WTC11 (cell line): ENCODE measurements at regions not wholly inside any gene's neighbourhood (a gene's known extent, or its start where the extent isn't known, plus 50 kb on each side); places are given as distances from the start of the nearest gene placed in this dataset.

Experiments used
- ATAC-seq: fragments of 200-7000 bp; cut with Tn5 transposase; 2 replicates; pipeline ENCODE4 v1.10.0; 2021; ENCODE audit warnings: mild to moderate bottlenecking, moderate library complexity
- CTCF ChIA-PET: fragments of 300-600 bp; sonication (Branson Sonifier 250); formaldehyde crosslinking; loops from one replicate; lab custom pipeline; 2021; ENCODE audit warnings: antibody characterized with exemption; lab: Charles Lee
- POLR2A ChIA-PET: fragments of 350-600 bp; sonication (Branson Sonifier 250); formaldehyde crosslinking; loops from one replicate; lab custom pipeline; 2021; ENCODE audit warnings: antibody characterized with exemption; lab: Charles Lee
- DNase-seq: peaks from one replicate; pipeline ENCODE4 v3.0.0; 2021; ENCODE audit warnings: low spot score
- H3K27ac Mint-ChIP-seq: 2 replicates; pipeline ENCODE4 v1.8.0; 2021; ENCODE audit warnings: mixed read lengths
- H3K27me3 Mint-ChIP-seq: 2 replicates; pipeline ENCODE4 v1.8.0; 2021; ENCODE audit warnings: low read depth, mild to moderate bottlenecking, moderate library complexity, mixed read lengths
- H3K36me3 Mint-ChIP-seq: 2 replicates; pipeline ENCODE4 v1.8.0; 2021; ENCODE audit warnings: mixed read lengths
- H3K4me1 Mint-ChIP-seq: 2 replicates; pipeline ENCODE4 v1.8.0; 2022; ENCODE audit warnings: mixed read lengths
- H3K4me3 Mint-ChIP-seq: 2 replicates; pipeline ENCODE4 v1.8.0; 2021; ENCODE audit warnings: mild to moderate bottlenecking, moderate library complexity, mixed read lengths
- H3K9me3 Mint-ChIP-seq: 2 replicates; pipeline ENCODE4 v1.8.0; 2021; ENCODE audit warnings: mixed read lengths
- ELF4 ChIP-seq: sonication (generic); formaldehyde crosslinking; IDR thresholded peaks from 2 replicates; pipeline ENCODE4 v1.8.1; 2022; ENCODE audit warnings: low read depth, mild to moderate bottlenecking, moderate library complexity, missing genetic modification reagents
- ESRRA ChIP-seq: sonication (generic); formaldehyde crosslinking; IDR thresholded peaks from 2 replicates; pipeline ENCODE4 v1.8.1; 2022; ENCODE audit warnings: mild to moderate bottlenecking, missing genetic modification reagents, borderline replicate concordance
- FOXK1 ChIP-seq: sonication (generic); formaldehyde crosslinking; IDR thresholded peaks from 2 replicates; pipeline ENCODE4 v1.8.0; 2022; ENCODE audit warnings: mild to moderate bottlenecking, moderate library complexity, missing genetic modification reagents
- FOXP1 ChIP-seq: sonication (generic); formaldehyde crosslinking; IDR thresholded peaks from 2 replicates; pipeline ENCODE4 v1.8.0; 2022; ENCODE audit warnings: missing genetic modification reagents, mild to moderate bottlenecking, moderate library complexity, borderline replicate concordance
- MLX ChIP-seq: sonication (generic); formaldehyde crosslinking; IDR thresholded peaks from 2 replicates; pipeline ENCODE4 v1.8.1; 2023; ENCODE audit warnings: mild to moderate bottlenecking, missing genetic modification reagents, moderate library complexity
- OVOL2 ChIP-seq: fragments of 250-450 bp; sonication (Bioruptor Pico); IDR thresholded peaks from 2 replicates; pipeline ENCODE4 v1.9.0; 2021; ENCODE audit warnings: mild to moderate bottlenecking, borderline replicate concordance
- TF ChIP-seq, protein P1 (sequence below): sonication (generic); formaldehyde crosslinking; IDR thresholded peaks from 2 replicates; pipeline ENCODE4 v1.8.1; 2022; ENCODE audit warnings: low read depth, missing genetic modification reagents, borderline replicate concordance
- TF ChIP-seq, protein P2 (sequence below): sonication (generic); formaldehyde crosslinking; IDR thresholded peaks from 2 replicates; pipeline ENCODE4 v1.8.1; 2022; ENCODE audit warnings: low read depth, mild to moderate bottlenecking, moderate library complexity, missing genetic modification reagents, borderline replicate concordance
- TF ChIP-seq, protein P3 (sequence below): sonication (generic); formaldehyde crosslinking; IDR thresholded peaks from 2 replicates; pipeline ENCODE4 v1.8.1; 2023; ENCODE audit warnings: mild to moderate bottlenecking, missing genetic modification reagents
- TF ChIP-seq, protein P4 (sequence below): sonication (generic); formaldehyde crosslinking; IDR thresholded peaks from 2 replicates; pipeline ENCODE4 v1.8.0; 2022; ENCODE audit warnings: missing genetic modification reagents
- TF ChIP-seq, protein P5 (sequence below): fragments of 250-450 bp; sonication (Bioruptor Pico); IDR thresholded peaks from 2 replicates; pipeline ENCODE4 v1.9.0; 2021; ENCODE audit warnings: mild to moderate bottlenecking, borderline replicate concordance

GRCh38 chr2:4507661-4508060 is 804.3 kb downstream of the DCDC2C start:
- Mint-ChIP-seq H3K4me3 (no peak overlapping the region), H3K27ac (no peak overlapping the region), H3K4me1 (no peaks in the 10 kb centered on the region)
- CTCF ChIA-PET = no interaction called here
- DNase-seq = no peak
- no peak for TF ChIP-seq FOXK1 (CRISPR knock-in tag)
- TF ChIP-seq, protein P1, sequence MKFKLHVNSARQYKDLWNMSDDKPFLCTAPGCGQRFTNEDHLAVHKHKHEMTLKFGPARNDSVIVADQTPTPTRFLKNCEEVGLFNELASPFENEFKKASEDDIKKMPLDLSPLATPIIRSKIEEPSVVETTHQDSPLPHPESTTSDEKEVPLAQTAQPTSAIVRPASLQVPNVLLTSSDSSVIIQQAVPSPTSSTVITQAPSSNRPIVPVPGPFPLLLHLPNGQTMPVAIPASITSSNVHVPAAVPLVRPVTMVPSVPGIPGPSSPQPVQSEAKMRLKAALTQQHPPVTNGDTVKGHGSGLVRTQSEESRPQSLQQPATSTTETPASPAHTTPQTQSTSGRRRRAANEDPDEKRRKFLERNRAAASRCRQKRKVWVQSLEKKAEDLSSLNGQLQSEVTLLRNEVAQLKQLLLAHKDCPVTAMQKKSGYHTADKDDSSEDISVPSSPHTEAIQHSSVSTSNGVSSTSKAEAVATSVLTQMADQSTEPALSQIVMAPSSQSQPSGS = no peak
- no peak for TF ChIP-seq OVOL2 (CRISPR knock-in tag)
- TF ChIP-seq, protein P2, sequence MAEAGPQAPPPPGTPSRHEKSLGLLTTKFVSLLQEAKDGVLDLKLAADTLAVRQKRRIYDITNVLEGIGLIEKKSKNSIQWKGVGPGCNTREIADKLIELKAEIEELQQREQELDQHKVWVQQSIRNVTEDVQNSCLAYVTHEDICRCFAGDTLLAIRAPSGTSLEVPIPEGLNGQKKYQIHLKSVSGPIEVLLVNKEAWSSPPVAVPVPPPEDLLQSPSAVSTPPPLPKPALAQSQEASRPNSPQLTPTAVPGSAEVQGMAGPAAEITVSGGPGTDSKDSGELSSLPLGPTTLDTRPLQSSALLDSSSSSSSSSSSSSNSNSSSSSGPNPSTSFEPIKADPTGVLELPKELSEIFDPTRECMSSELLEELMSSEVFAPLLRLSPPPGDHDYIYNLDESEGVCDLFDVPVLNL (CRISPR knock-in tag) = no peak
- TF ChIP-seq, protein P3, sequence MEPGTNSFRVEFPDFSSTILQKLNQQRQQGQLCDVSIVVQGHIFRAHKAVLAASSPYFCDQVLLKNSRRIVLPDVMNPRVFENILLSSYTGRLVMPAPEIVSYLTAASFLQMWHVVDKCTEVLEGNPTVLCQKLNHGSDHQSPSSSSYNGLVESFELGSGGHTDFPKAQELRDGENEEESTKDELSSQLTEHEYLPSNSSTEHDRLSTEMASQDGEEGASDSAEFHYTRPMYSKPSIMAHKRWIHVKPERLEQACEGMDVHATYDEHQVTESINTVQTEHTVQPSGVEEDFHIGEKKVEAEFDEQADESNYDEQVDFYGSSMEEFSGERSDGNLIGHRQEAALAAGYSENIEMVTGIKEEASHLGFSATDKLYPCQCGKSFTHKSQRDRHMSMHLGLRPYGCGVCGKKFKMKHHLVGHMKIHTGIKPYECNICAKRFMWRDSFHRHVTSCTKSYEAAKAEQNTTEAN (CRISPR knock-in tag) = no peak
- TF ChIP-seq MLX (CRISPR knock-in tag) = no peak
- TF ChIP-seq ESRRA (CRISPR knock-in tag) = no peak
- TF ChIP-seq, all 79 proteins: peak for 0
- POLR2A ChIA-PET = no interaction called here
- Mint-ChIP-seq H3K9me3 (peaks cover 92% of the 10 kb centered on the region), H3K27me3 (peaks cover 8% of the 10 kb centered on the region; the same call in 1 of the 2 replicates), H3K36me3 (peaks cover 81% of the 10 kb centered on the region)
- no peak for ATAC-seq

GRCh38 chr2:4515871-4516761 is 812.7 kb downstream of the DCDC2C start:
- peaks cover 65% of the 10 kb centered on the region for H3K36me3 Mint-ChIP-seq
- H3K4me1 Mint-ChIP-seq = no peaks in the 10 kb centered on the region
- DNase-seq (no peak), ATAC-seq (no peak)
- POLR2A ChIA-PET = no interaction called here
- no peak for TF ChIP-seq ELF4 (CRISPR knock-in tag)
- TF ChIP-seq FOXP1 (CRISPR knock-in tag) = no peak
- TF ChIP-seq, protein P4, sequence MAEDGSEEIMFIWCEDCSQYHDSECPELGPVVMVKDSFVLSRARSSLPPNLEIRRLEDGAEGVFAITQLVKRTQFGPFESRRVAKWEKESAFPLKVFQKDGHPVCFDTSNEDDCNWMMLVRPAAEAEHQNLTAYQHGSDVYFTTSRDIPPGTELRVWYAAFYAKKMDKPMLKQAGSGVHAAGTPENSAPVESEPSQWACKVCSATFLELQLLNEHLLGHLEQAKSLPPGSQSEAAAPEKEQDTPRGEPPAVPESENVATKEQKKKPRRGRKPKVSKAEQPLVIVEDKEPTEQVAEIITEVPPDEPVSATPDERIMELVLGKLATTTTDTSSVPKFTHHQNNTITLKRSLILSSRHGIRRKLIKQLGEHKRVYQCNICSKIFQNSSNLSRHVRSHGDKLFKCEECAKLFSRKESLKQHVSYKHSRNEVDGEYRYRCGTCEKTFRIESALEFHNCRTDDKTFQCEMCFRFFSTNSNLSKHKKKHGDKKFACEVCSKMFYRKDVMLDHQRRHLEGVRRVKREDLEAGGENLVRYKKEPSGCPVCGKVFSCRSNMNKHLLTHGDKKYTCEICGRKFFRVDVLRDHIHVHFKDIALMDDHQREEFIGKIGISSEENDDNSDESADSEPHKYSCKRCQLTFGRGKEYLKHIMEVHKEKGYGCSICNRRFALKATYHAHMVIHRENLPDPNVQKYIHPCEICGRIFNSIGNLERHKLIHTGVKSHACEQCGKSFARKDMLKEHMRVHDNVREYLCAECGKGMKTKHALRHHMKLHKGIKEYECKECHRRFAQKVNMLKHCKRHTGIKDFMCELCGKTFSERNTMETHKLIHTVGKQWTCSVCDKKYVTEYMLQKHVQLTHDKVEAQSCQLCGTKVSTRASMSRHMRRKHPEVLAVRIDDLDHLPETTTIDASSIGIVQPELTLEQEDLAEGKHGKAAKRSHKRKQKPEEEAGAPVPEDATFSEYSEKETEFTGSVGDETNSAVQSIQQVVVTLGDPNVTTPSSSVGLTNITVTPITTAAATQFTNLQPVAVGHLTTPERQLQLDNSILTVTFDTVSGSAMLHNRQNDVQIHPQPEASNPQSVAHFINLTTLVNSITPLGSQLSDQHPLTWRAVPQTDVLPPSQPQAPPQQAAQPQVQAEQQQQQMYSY (CRISPR knock-in tag) = no peak
- TF ChIP-seq, protein P5, sequence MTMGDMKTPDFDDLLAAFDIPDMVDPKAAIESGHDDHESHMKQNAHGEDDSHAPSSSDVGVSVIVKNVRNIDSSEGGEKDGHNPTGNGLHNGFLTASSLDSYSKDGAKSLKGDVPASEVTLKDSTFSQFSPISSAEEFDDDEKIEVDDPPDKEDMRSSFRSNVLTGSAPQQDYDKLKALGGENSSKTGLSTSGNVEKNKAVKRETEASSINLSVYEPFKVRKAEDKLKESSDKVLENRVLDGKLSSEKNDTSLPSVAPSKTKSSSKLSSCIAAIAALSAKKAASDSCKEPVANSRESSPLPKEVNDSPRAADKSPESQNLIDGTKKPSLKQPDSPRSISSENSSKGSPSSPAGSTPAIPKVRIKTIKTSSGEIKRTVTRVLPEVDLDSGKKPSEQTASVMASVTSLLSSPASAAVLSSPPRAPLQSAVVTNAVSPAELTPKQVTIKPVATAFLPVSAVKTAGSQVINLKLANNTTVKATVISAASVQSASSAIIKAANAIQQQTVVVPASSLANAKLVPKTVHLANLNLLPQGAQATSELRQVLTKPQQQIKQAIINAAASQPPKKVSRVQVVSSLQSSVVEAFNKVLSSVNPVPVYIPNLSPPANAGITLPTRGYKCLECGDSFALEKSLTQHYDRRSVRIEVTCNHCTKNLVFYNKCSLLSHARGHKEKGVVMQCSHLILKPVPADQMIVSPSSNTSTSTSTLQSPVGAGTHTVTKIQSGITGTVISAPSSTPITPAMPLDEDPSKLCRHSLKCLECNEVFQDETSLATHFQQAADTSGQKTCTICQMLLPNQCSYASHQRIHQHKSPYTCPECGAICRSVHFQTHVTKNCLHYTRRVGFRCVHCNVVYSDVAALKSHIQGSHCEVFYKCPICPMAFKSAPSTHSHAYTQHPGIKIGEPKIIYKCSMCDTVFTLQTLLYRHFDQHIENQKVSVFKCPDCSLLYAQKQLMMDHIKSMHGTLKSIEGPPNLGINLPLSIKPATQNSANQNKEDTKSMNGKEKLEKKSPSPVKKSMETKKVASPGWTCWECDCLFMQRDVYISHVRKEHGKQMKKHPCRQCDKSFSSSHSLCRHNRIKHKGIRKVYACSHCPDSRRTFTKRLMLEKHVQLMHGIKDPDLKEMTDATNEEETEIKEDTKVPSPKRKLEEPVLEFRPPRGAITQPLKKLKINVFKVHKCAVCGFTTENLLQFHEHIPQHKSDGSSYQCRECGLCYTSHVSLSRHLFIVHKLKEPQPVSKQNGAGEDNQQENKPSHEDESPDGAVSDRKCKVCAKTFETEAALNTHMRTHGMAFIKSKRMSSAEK (CRISPR knock-in tag) = no peak
- TF ChIP-seq, all 79 proteins: peak for 0
- CTCF ChIA-PET = no interaction called here
- H3K27ac Mint-ChIP-seq = no peak overlapping the region
- no peaks in the 10 kb centered on the region; the same call in 1 of the 2 replicates for H3K27me3 Mint-ChIP-seq
- H3K4me3 Mint-ChIP-seq = no peak overlapping the region
- H3K9me3 Mint-ChIP-seq = peaks cover 76% of the 10 kb centered on the region
